ENCODE measurements at regions not wholly inside any gene's neighbourhood (a gene's known extent, or its start where the extent isn't known, plus 50 kb on each side); places are given as distances from the start of the nearest gene placed in this dataset.

DNA sequence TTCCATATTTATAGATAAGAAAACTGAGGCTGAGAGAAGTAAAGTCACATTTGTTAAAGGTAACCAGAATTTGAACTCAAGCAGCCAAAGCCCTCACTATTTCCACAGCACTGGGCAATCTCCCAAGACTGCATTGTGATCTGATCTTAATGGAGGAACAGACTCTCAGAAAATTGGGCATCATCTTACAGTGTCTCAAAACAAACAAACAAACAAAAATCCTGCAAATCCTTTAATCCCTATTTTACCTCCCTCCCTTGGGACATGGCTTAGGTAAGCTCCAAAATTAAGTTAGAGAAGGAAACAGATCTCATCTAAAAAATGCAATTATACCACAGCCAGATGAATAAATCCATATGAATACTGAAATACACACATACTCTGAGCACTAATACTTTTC lies 57.5 kb downstream of the FHIP2A start:
- TF ChIP-seq POLR2A (IDR thresholded peaks at IDR 0.05), result no peak
- TF ChIP-seq, protein P1, sequence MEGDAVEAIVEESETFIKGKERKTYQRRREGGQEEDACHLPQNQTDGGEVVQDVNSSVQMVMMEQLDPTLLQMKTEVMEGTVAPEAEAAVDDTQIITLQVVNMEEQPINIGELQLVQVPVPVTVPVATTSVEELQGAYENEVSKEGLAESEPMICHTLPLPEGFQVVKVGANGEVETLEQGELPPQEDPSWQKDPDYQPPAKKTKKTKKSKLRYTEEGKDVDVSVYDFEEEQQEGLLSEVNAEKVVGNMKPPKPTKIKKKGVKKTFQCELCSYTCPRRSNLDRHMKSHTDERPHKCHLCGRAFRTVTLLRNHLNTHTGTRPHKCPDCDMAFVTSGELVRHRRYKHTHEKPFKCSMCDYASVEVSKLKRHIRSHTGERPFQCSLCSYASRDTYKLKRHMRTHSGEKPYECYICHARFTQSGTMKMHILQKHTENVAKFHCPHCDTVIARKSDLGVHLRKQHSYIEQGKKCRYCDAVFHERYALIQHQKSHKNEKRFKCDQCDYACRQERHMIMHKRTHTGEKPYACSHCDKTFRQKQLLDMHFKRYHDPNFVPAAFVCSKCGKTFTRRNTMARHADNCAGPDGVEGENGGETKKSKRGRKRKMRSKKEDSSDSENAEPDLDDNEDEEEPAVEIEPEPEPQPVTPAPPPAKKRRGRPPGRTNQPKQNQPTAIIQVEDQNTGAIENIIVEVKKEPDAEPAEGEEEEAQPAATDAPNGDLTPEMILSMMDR (IDR thresholded peaks at IDR 0.05), result no peak

All from prostate gland (tissue), 2 donors.